Activated CD4-positive, alpha-beta T cell treated with anti-CD3 and anti-CD28 coated beads, Interleukin-2, amount 50 U/mL, for 1 hour (primary cell): ENCODE measurements at regions not wholly inside any gene's neighbourhood (a gene's known extent, or its start where the extent isn't known, plus 50 kb on each side); places are given as distances from the start of the nearest gene placed in this dataset.
"Not testable (repeated sequence)": the region's sequence is repeated elsewhere in the genome, so short reads cannot be mapped to it uniquely, and the experiment has no call there.

ENCODE experiments used
- DNase-seq: peaks from one replicate; pipeline ENCODE4 v3.0.0-alpha.2; 2020

- not testable (repeated sequence) for DNase-seq
Observed at GRCh38 chr5:1576851-1577250, 53.1 kb upstream of the LPCAT1 start.

GRCh38 chr5:1575991-1576714 is 52.4 kb upstream of the LPCAT1 start:
- DNase-seq: not testable (repeated sequence)

GRCh38 chr5:1575491-1575890 is 51.7 kb upstream of the LPCAT1 start:
- DNase-seq: not testable (repeated sequence)

GRCh38 chr5:1574023-1574318 is 50.2 kb upstream of the LPCAT1 start:
- DNase-seq: not testable (repeated sequence)

GRCh38 chr5:1573217-1574022 is 49.7 kb upstream of the LPCAT1 start:
- not testable (repeated sequence) for DNase-seq
